GM12875 (cell line): ENCODE measurements at regions not wholly inside any gene's neighbourhood (a gene's known extent, or its start where the extent isn't known, plus 50 kb on each side); places are given as distances from the start of the nearest gene placed in this dataset.

Source experiments
- H3K4me3 ChIP-seq: one replicate; pipeline ENCODE4 v1.5.1; 2011; ENCODE audit warnings: low read depth, low read length, control low read depth
- TF ChIP-seq, protein P1 (sequence below): IDR thresholded peaks from 2 replicates; pipeline ENCODE4 v1.5.1; 2011; ENCODE audit warnings: low read depth, mild to moderate bottlenecking, control low read depth, inconsistent platforms, low read length, moderate library complexity, borderline replicate concordance; ENCODE audit not compliant: insufficient read depth

DNA sequence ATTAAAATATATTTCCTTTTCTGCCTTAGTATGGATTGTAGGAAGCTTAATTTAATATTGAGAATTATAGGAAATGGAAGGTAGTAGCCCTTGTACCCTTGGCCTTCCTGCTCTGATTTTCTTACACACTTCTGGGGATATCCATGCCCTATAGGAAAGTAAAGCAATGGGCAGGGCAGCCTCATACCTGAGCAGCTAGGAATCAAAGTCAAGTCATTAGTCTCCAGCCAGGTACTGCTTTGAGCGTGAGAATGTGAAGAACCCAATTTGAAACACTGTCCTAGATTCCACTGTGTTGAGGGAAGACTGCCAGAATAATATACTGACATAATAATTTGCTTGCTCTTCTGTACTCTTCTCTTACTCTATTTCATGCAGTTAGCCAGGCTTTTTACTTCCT, 51.0 kb upstream of the L3MBTL3 start:
- no peak overlapping the region for H3K4me3 ChIP-seq
- TF ChIP-seq, protein P1, sequence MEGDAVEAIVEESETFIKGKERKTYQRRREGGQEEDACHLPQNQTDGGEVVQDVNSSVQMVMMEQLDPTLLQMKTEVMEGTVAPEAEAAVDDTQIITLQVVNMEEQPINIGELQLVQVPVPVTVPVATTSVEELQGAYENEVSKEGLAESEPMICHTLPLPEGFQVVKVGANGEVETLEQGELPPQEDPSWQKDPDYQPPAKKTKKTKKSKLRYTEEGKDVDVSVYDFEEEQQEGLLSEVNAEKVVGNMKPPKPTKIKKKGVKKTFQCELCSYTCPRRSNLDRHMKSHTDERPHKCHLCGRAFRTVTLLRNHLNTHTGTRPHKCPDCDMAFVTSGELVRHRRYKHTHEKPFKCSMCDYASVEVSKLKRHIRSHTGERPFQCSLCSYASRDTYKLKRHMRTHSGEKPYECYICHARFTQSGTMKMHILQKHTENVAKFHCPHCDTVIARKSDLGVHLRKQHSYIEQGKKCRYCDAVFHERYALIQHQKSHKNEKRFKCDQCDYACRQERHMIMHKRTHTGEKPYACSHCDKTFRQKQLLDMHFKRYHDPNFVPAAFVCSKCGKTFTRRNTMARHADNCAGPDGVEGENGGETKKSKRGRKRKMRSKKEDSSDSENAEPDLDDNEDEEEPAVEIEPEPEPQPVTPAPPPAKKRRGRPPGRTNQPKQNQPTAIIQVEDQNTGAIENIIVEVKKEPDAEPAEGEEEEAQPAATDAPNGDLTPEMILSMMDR, result no peak

DNA sequence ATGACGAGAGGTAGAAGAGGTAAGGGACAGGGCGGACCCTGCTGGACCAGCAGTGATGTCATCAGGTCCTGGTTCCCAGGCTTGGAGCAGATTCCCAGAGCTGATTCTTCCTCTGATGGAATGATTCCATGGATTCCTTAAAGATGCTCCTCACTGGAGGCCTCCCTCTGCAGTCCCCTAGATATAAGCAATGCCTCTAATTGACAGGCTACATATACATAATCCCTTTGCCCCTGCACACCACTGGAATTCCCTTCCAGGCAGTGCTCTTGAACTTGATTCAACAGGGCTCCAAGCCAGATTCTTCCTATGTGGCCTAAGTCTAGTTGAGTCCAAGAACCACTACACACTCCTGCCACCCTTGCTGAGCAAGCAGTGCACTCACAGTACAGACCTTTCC, 52.3 kb upstream of the L3MBTL3 start:
- TF ChIP-seq, protein P1, result no peak
- no peak overlapping the region for H3K4me3 ChIP-seq

DNA sequence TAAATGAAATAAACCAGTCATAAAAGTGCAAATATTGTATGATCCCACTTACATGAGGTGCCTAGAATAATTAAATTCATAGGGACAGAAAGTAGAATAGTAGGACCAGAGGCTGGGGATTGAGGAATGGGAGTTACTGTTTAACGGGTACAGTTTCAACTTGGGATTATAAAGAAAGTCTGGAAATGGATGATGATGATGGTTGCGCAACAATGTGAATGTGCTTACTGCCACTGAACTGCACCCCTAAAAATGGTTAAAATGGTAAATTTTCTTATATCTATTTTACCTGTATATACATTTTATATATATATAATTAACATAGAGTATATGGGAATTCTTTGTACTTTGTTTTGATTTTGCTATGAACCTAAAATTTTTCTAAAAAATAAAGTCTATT, 53.3 kb upstream of the L3MBTL3 start:
- TF ChIP-seq, protein P1, result no peak
- H3K4me3 ChIP-seq, result no peak overlapping the region

DNA sequence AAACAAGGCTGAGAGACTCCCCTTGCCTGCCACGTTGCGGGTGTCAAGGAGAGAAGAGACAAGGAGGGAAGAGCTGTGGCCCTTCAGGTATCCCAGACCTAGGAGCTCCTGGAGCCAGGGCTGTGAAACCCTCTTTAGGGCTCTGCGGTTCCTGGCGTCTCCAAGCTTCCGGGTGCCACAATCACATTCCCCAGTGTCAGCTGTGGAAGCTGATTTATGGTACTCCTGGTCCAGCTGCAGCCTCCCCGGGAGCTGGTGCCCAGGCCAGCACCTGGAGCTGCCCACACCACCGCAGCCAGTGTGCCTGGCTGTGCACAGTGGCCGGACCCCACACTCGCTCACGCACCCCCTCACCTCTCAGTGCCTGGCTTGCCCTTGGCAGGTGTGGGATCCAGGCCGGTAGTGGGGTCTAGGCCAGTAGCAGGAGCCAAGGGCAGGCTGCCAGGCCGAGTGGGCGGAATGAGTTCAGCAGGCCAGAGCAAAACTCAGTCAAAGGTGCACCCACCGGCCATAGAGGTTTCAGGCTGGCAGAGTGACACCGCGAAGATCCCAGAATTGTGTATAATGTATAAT, 58.9 kb upstream of the L3MBTL3 start:
- TF ChIP-seq, protein P1, result no peak
- H3K4me3 ChIP-seq, result no peak overlapping the region

DNA sequence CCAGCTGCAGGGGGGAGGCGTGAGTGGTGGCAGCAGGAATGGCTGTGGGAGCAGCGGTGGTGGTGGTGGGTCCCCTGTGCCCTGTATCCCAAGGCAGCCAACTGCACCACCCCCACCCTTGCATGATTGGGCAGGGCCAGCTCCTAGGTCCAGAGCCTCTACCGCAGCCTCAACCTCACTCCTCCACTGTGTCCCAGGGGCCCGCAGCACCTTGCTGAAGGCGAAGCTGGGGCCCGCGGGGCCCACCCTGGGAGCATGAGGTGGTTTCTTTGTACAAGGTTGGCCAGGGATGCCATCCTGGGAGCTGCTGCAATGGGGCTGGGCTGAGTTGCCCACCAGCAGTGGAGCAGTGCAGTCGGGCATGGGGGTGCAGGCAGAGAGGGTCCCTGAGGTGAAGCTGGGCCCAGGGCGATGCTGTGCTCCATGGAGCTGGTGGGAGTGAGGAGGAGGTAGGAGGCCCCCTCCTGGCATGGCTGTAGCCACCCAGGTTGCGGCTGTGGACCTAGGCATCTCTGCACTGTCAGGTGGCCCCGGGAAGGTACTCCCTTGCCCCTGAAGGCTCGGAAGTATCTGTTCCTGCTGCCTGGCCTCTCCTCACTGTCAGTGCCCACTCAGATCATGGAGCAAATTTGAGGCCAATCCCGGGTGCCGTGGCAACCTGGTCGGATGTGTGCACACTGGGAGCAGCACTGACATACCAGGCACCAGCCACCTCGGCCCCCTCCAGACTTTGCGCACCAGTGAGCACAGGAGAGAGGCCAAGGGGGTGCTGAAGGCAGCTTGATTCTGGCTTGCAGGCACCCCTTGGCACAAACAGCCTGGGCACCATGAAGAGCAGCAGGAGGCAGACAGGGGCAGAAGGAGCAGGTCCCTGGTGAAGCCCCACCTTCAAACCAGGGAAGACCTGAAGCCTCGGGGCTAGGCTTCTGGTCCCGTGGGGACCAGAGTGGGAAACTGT, 60.2 kb upstream of the L3MBTL3 start:
- TF ChIP-seq, protein P1, result no peak
- no peak overlapping the region for H3K4me3 ChIP-seq

DNA sequence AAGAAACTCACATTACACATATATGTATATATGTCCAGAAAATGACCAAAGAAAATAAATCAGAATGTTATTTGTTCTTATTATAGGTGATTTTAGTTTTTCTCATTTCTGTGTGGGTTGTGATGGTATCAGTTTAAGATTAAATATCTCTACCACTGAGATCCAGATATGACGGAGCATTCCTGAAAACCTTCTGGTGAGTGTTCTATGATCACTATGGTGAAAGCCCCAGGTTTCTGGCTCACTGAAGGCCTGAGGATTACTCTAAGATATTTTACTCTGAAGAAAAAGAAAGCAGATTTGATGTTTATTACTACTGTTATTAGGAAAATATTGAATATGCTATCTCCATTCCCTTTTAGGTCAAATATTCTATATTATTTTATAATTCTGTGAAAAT, 62.8 kb upstream of the L3MBTL3 start:
- TF ChIP-seq, protein P1, result no peak
- no peak overlapping the region for H3K4me3 ChIP-seq
